IMR-90 (cell line): ENCODE measurements at regions not wholly inside any gene's neighbourhood (a gene's known extent, or its start where the extent isn't known, plus 50 kb on each side); places are given as distances from the start of the nearest gene placed in this dataset.

Experiments
- BHLHE40 ChIP-seq: fragments of 150-350 bp; IDR thresholded peaks from 2 replicates; pipeline ENCODE4 v1.6.1; 2016; ENCODE audit warnings: mild to moderate bottlenecking, low read depth, low read length
- CTCF ChIP-seq: conservative IDR thresholded peaks from 2 replicates; pipeline ENCODE4 v1.5.1; 2012; ENCODE audit warnings: mild to moderate bottlenecking, low read depth, low read length, improper control_type of control experiment
- MAFK ChIP-seq: IDR thresholded peaks from 2 replicates; pipeline ENCODE4 v1.6.1; 2012; ENCODE audit warnings: low read depth, low read length, improper control_type of control experiment
- POLR2A ChIP-seq: IDR thresholded peaks from 2 replicates; pipeline ENCODE4 v1.6.1; 2012; ENCODE audit warnings: mild to moderate bottlenecking, low read depth, low read length

DNA sequence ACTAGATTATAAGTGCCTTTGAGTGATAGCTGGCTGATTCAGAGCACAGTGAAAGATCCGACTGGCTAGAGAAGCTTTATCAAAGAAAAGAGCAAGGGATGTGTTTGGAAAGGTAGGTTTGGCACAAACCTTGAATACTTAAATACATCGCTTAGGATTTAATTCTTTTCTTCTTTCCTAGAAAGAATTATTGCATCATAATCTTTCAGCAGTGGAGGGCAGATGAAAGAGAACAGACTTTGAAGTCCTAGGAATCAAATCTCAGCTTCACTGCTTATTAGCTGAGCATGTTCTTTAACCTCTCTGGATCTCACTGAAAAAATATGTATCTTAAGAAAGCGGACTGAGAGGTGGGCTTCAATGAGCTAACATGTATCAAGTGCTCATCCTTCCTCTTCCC is 122.8 kb downstream of the ZNF365 start:
- no peak for TF ChIP-seq POLR2A
- TF ChIP-seq BHLHE40, result no peak
- no peak for TF ChIP-seq CTCF
- no peak for TF ChIP-seq MAFK
